Aorta (tissue), 5 donors: ENCODE measurements at regions not wholly inside any gene's neighbourhood (a gene's known extent, or its start where the extent isn't known, plus 50 kb on each side); places are given as distances from the start of the nearest gene placed in this dataset.

Experiments used
- ATAC-seq: fragments of 200-7000 bp; cut with Tn5 transposase; one replicate; pipeline ENCODE4 v1.9.1; 2022; ENCODE audit warnings: moderate library complexity; ENCODE audit not compliant: low FRiP score
- DNase-seq, 2 donors: peaks; one replicate each; pipeline ENCODE4 v3.0.0-alpha.2; 2020
- H3K27ac ChIP-seq, 2 donors: one replicate each; pipeline ENCODE4 v1.5.1; 2013; ENCODE audit warnings: low read length in 2 of 2, mild to moderate bottlenecking in 2 of 2, moderate library complexity in 2 of 2, control low read depth in 1 of 2, inconsistent platforms in 1 of 2, low read depth in 1 of 2
- H3K27me3 ChIP-seq, 2 donors: one replicate each; pipeline ENCODE4 v1.6.1; 2013; ENCODE audit warnings: control low read depth in 1 of 2, low read length in 1 of 2, mild to moderate bottlenecking in 1 of 2, moderate library complexity in 1 of 2; ENCODE audit not compliant: insufficient read depth in 2 of 2, control insufficient read depth in 1 of 2
- H3K36me3 ChIP-seq, 2 donors: one replicate each; pipeline ENCODE4 v1.6.1; 2013; ENCODE audit warnings: control low read depth in 1 of 2, low read length in 1 of 2, mild to moderate bottlenecking in 1 of 2; ENCODE audit not compliant: insufficient read depth in 2 of 2, control insufficient read depth in 1 of 2
- H3K4me1 ChIP-seq, 2 donors: one replicate each; pipeline ENCODE4 v1.6.1; 2013; ENCODE audit warnings: low read length in 2 of 2, control low read depth in 1 of 2, mild to moderate bottlenecking in 1 of 2, moderate library complexity in 1 of 2; ENCODE audit not compliant: insufficient read depth in 2 of 2, control insufficient read depth in 1 of 2
- H3K4me3 ChIP-seq, 2 donors: one replicate each; pipeline ENCODE4 v1.5.1; 2013; ENCODE audit warnings: low read length in 2 of 2, control low read depth in 1 of 2, mild to moderate bottlenecking in 1 of 2
- H3K9me3 ChIP-seq: one replicate; pipeline ENCODE4 v1.6.1; 2013; ENCODE audit warnings: mild to moderate bottlenecking, low read length; ENCODE audit not compliant: control insufficient read depth
- WGBS, 2 donors: extraction: QIAGEN DNeasy Blood & Tissue Kit; methylation state at CpG; one replicate each; pipeline ENCODE4 v1.1.7; 2013; 5-methylcytosine and 5-hydroxymethylcytosine counted together
- intact Hi-C, 2 donors: fragments of 100-400 bp; cut with DNase I; formaldehyde crosslinking; loops; one replicate each; pipeline versions ENCODE4 v1.14.2 to v1.15.0; 2022
- donor health status: healthy with polysubstance abuse.
- donor health status: Bipolar disorder and iron deficiency.
- donor health status: DM: no; HTN: no; CAD: no.
- donor health status: DM: no; HTN: no; CAD: no.
- donor health status: DM: yes; HTN: yes; CAD: no.

- H3K27me3 ChIP-seq: no peaks in the 10 kb centered on the region
- DNase-seq (no peak), ATAC-seq (no peak)
- WGBS, 2 donors: 98 to 99% methylated on average over 4 of the region's 4 CpGs
- no peaks in the 10 kb centered on the region for H3K9me3 ChIP-seq
- no peak overlapping the region for H3K27ac ChIP-seq
- no peaks in the 10 kb centered on the region for H3K4me1 ChIP-seq
- intact Hi-C loops: loop anchor here in 1 of 2 donors (10.0 kb wide), 1 partner anchor 200 kb away; no protein-coding TSS in a partner anchor
- H3K4me3 ChIP-seq: no peak overlapping the region
- no peaks in the 10 kb centered on the region for H3K36me3 ChIP-seq
These were observed 84.5 kb downstream of the FAM241B start for GRCh38 chr10:69714572-69714971.

- Histone ChIP-seq H3K27ac (peak overlapping the region in 1 of 2 donors; percentile 35), H3K27me3 (no peaks in the 10 kb centered on the region), H3K36me3 (no peaks in the 10 kb centered on the region), H3K9me3 (no peaks in the 10 kb centered on the region), H3K4me1 (no peaks in the 10 kb centered on the region), H3K4me3 (no peak overlapping the region)
- DNase-seq (no peak), ATAC-seq (peak; percentile 65)
- intact Hi-C loops: loop anchor here in 1 of 2 donors (10.0 kb wide), 1 partner anchor 199 kb away; no protein-coding TSS in a partner anchor
- 64% methylated on average over 11 of the region's 11 CpGs for WGBS, 2 donors
These were observed 85.3 kb downstream of the FAM241B start for GRCh38 chr10:69715156-69715898.

GRCh38 chr10:69715899-69716606 is 85.7 kb upstream of the COL13A1 start:
- WGBS, 2 donors: 52 to 54% methylated on average over 13 of the region's 13 CpGs
- Histone ChIP-seq H3K27ac (peak overlapping the region; percentile 79 to 94), H3K27me3 (no peaks in the 10 kb centered on the region), H3K9me3 (no peaks in the 10 kb centered on the region), H3K4me1 (no peaks in the 10 kb centered on the region), H3K36me3 (no peaks in the 10 kb centered on the region), H3K4me3 (no peak overlapping the region)
- DNase-seq: peak in 1 of 2 donors; percentile 72
- ATAC-seq: no peak
- intact Hi-C loops: loop anchor here in 1 of 2 donors (10.0 kb wide), 1 partner anchor 199 kb away; no protein-coding TSS in a partner anchor

- H3K27me3 ChIP-seq: no peaks in the 10 kb centered on the region
- no peaks in the 10 kb centered on the region for H3K9me3 ChIP-seq
- peak overlapping the region in 1 of 2 donors; percentile 94 for H3K27ac ChIP-seq
- DNase-seq (peak; percentile 67 to 84), ATAC-seq (peak; percentile 42)
- no peaks in the 10 kb centered on the region for H3K4me1 ChIP-seq
- no peaks in the 10 kb centered on the region for H3K36me3 ChIP-seq
- intact Hi-C loops: loop anchor here (1.0 to 10.0 kb wide), 2 partner anchors 73 to 198 kb away; no protein-coding TSS in a partner anchor
- 78% methylated on average over 19 of the region's 19 CpGs for WGBS, 2 donors
- H3K4me3 ChIP-seq: no peak overlapping the region
These were observed 84.8 kb upstream of the COL13A1 start for GRCh38 chr10:69716711-69717560.

- no peaks in the 10 kb centered on the region for H3K4me1 ChIP-seq
- H3K4me3 ChIP-seq: no peak overlapping the region
- no peaks in the 10 kb centered on the region for H3K36me3 ChIP-seq
- H3K27me3 ChIP-seq: no peaks in the 10 kb centered on the region
- H3K27ac ChIP-seq: no peak overlapping the region
- H3K9me3 ChIP-seq: no peaks in the 10 kb centered on the region
- 51 to 54% methylated on average over 4 of the region's 4 CpGs for WGBS, 2 donors
- DNase-seq (no peak), ATAC-seq (no peak)
- intact Hi-C loops: loop anchor here in 1 of 2 donors (10.0 kb wide), 1 partner anchor 196 kb away; no protein-coding TSS in a partner anchor
These were observed 82.8 kb upstream of the COL13A1 start for GRCh38 chr10:69718951-69719350.

- H3K27me3 ChIP-seq: no peaks in the 10 kb centered on the region
- no peaks in the 10 kb centered on the region for H3K36me3 ChIP-seq
- H3K9me3 ChIP-seq: no peaks in the 10 kb centered on the region
- no peaks in the 10 kb centered on the region for H3K4me1 ChIP-seq
- peak overlapping the region in 1 of 2 donors; percentile 79 for H3K27ac ChIP-seq
- no peak for ATAC-seq
- DNase-seq: peak; percentile 84 to 87
- 17 to 18% methylated on average over 10 of the region's 10 CpGs for WGBS, 2 donors
- intact Hi-C loops: no loop called here
- no peak overlapping the region for H3K4me3 ChIP-seq
These were observed 79.9 kb upstream of the COL13A1 start for GRCh38 chr10:69721690-69722310.

GRCh38 chr10:69723653-69724052 is 78.1 kb upstream of the COL13A1 start:
- H3K9me3 ChIP-seq: no peaks in the 10 kb centered on the region
- intact Hi-C loops: no loop called here
- H3K36me3 ChIP-seq: no peaks in the 10 kb centered on the region
- H3K27ac ChIP-seq: no peak overlapping the region
- no peak for ATAC-seq
- H3K4me1 ChIP-seq: peaks cover 0 to 3% of the 10 kb centered on the region in 2 donors
- 93 to 95% methylated on average over 1 of the region's 1 CpG for WGBS, 2 donors
- H3K27me3 ChIP-seq: no peaks in the 10 kb centered on the region
- no peak overlapping the region for H3K4me3 ChIP-seq
- no peak for DNase-seq

- Histone ChIP-seq H3K27ac (peak overlapping the region in 1 of 2 donors; percentile 6), H3K9me3 (no peaks in the 10 kb centered on the region), H3K4me1 (peaks cover 0 to 3% of the 10 kb centered on the region in 2 donors), H3K36me3 (no peaks in the 10 kb centered on the region), H3K27me3 (no peaks in the 10 kb centered on the region), H3K4me3 (no peak overlapping the region)
- 98 to 100% methylated on average over 2 of the region's 2 CpGs for WGBS, 2 donors
- DNase-seq (no peak), ATAC-seq (no peak)
- intact Hi-C loops: no loop called here
These were observed 74.9 kb upstream of the COL13A1 start for GRCh38 chr10:69726850-69727249.
